Osteoblast (primary cell): ENCODE measurements at regions not wholly inside any gene's neighbourhood (a gene's known extent, or its start where the extent isn't known, plus 50 kb on each side); places are given as distances from the start of the nearest gene placed in this dataset.

ENCODE experiments used
- DNase-seq: peaks from one replicate; pipeline ENCODE4 v3.0.0; 2011; ENCODE audit warnings: low spot score, mixed read lengths; ENCODE audit not compliant: insufficient read length; ENCODE audit errors: missing footprints
- H2AFZ ChIP-seq: 2 replicates; pipeline ENCODE4 v1.6.0; 2011; ENCODE audit warnings: mild to moderate bottlenecking, low read length
- H3K27ac ChIP-seq: 2 replicates; pipeline ENCODE4 v1.5.1; 2011; ENCODE audit warnings: mild to moderate bottlenecking, low read depth, low read length, moderate library complexity
- H3K27me3 ChIP-seq: 2 replicates; pipeline ENCODE4 v1.6.0; 2012; ENCODE audit warnings: mild to moderate bottlenecking, control low read depth, inconsistent platforms, low read length, moderate library complexity; ENCODE audit not compliant: insufficient read depth
- H3K36me3 ChIP-seq: 2 replicates; pipeline ENCODE4 v1.5.1; 2011; ENCODE audit warnings: mild to moderate bottlenecking, low read length, control low read depth, moderate library complexity; ENCODE audit not compliant: insufficient read depth
- H3K4me1 ChIP-seq: 2 replicates; pipeline ENCODE4 v1.5.1; 2011; ENCODE audit warnings: mild to moderate bottlenecking, low read length, control low read depth, moderate library complexity; ENCODE audit not compliant: insufficient read depth
- H3K4me2 ChIP-seq: 2 replicates; pipeline ENCODE4 v1.6.0; 2011; ENCODE audit warnings: mild to moderate bottlenecking, low read length; ENCODE audit not compliant: insufficient read depth
- H3K4me3 ChIP-seq: fragments of 200-600 bp; sonication (generic); 3 replicates; pipeline ENCODE4 v1.5.1; 2012; ENCODE audit warnings: mild to moderate bottlenecking, low read length, inconsistent platforms; ENCODE audit not compliant: insufficient read depth
- H3K79me2 ChIP-seq: 2 replicates; pipeline ENCODE4 v1.6.0; 2012; ENCODE audit warnings: mild to moderate bottlenecking, low read length, control low read depth, inconsistent platforms; ENCODE audit not compliant: insufficient read depth
- H3K9me3 ChIP-seq: 2 replicates; pipeline ENCODE4 v1.5.1; 2011; ENCODE audit warnings: low read depth, low read length, control low read depth
- H4K20me1 ChIP-seq: 2 replicates; pipeline ENCODE4 v1.6.0; 2012; ENCODE audit warnings: mild to moderate bottlenecking, low read length, control low read depth; ENCODE audit not compliant: insufficient read depth
- CTCF ChIP-seq: IDR thresholded peaks from 2 replicates; pipeline ENCODE4 v1.5.1; 2011; ENCODE audit warnings: mild to moderate bottlenecking, low read depth, low read length, moderate library complexity; ENCODE audit errors: extremely low read depth

- Histone ChIP-seq H3K27ac (no peak overlapping the region), H2AFZ (no peak overlapping the region), H3K4me1 (peaks cover 9% of the 10 kb centered on the region), H3K27me3 (no peaks in the 10 kb centered on the region), H3K9me3 (no peaks in the 10 kb centered on the region), H4K20me1 (no peaks in the 10 kb centered on the region), H3K36me3 (no peaks in the 10 kb centered on the region), H3K4me3 (no peak overlapping the region), H3K4me2 (no peak overlapping the region), H3K79me2 (no peaks in the 10 kb centered on the region)
- no peak for TF ChIP-seq CTCF
- no peak for DNase-seq
Observed at GRCh38 chr12:25785134-25785533, 173.3 kb upstream of the RASSF8 start.

- DNase-seq: no peak
- no peak overlapping the region for H3K27ac ChIP-seq
- H3K4me3 ChIP-seq: no peak overlapping the region
- no peaks in the 10 kb centered on the region for H4K20me1 ChIP-seq
- no peak overlapping the region for H3K4me2 ChIP-seq
- no peaks in the 10 kb centered on the region for H3K9me3 ChIP-seq
- peaks cover 10% of the 10 kb centered on the region for H3K4me1 ChIP-seq
- TF ChIP-seq CTCF: no peak
- H2AFZ ChIP-seq: no peak overlapping the region
- H3K36me3 ChIP-seq: no peaks in the 10 kb centered on the region
- H3K79me2 ChIP-seq: no peaks in the 10 kb centered on the region
- no peaks in the 10 kb centered on the region for H3K27me3 ChIP-seq
Observed at GRCh38 chr12:25787701-25788100, 170.8 kb upstream of the RASSF8 start.

- Histone ChIP-seq H3K27me3 (no peaks in the 10 kb centered on the region), H3K79me2 (no peaks in the 10 kb centered on the region), H3K4me3 (no peak overlapping the region), H3K9me3 (no peaks in the 10 kb centered on the region), H4K20me1 (no peaks in the 10 kb centered on the region), H3K4me1 (peaks cover 10% of the 10 kb centered on the region), H3K36me3 (no peaks in the 10 kb centered on the region), H3K27ac (no peak overlapping the region), H3K4me2 (no peak overlapping the region), H2AFZ (no peak overlapping the region)
- TF ChIP-seq CTCF: no peak
- no peak for DNase-seq
Observed at GRCh38 chr12:25788707-25789442, 169.6 kb upstream of the RASSF8 start.

GRCh38 chr12:25789541-25789944, 168.9 kb upstream of the RASSF8 start:
- DNase-seq: peak; percentile 82
- H3K9me3 ChIP-seq: no peaks in the 10 kb centered on the region
- no peaks in the 10 kb centered on the region for H4K20me1 ChIP-seq
- no peak overlapping the region for H3K4me3 ChIP-seq
- no peaks in the 10 kb centered on the region for H3K79me2 ChIP-seq
- H3K27me3 ChIP-seq: no peaks in the 10 kb centered on the region
- H3K4me2 ChIP-seq: peak overlapping the region; percentile 7
- peaks cover 10% of the 10 kb centered on the region for H3K4me1 ChIP-seq
- H3K36me3 ChIP-seq: no peaks in the 10 kb centered on the region
- no peak overlapping the region for H3K27ac ChIP-seq
- peak overlapping the region; percentile 27 for H2AFZ ChIP-seq
- no peak for TF ChIP-seq CTCF
